OCI-LY1 (cell line): ENCODE measurements at regions not wholly inside any gene's neighbourhood (a gene's known extent, or its start where the extent isn't known, plus 50 kb on each side); places are given as distances from the start of the nearest gene placed in this dataset.
"Not testable (repeated sequence)": the region's sequence is repeated elsewhere in the genome, so short reads cannot be mapped to it uniquely, and the experiment has no call there.

Source experiments
- H2AFZ ChIP-seq: fragments of 200-600 bp; sonication (generic), shearing (Covaris generic); 2 replicates; pipeline ENCODE4 v1.6.0; 2014; ENCODE audit warnings: antibody characterized with exemption, mild to moderate bottlenecking, low read length
- H3F3A ChIP-seq: fragments of 200-600 bp; sonication (generic), shearing (Covaris generic); 2 replicates; pipeline ENCODE4 v1.6.0; 2014; ENCODE audit warnings: mild to moderate bottlenecking, antibody characterized with exemption, low read length, moderate library complexity; ENCODE audit not compliant: insufficient read depth
- H3K27ac ChIP-seq: fragments of 200-600 bp; sonication (generic); 2 replicates; pipeline ENCODE4 v1.5.1; 2014; ENCODE audit warnings: low read length, mixed run types, mild to moderate bottlenecking, low read depth; ENCODE audit not compliant: poor library complexity, severe bottlenecking
- H3K27me3 ChIP-seq: fragments of 200-600 bp; sonication (generic); 2 replicates; pipeline ENCODE4 v1.6.0; 2014; ENCODE audit warnings: antibody characterized with exemption, mild to moderate bottlenecking, low read length, moderate library complexity; ENCODE audit not compliant: insufficient read depth
- H3K36me3 ChIP-seq: fragments of 200-600 bp; sonication (generic); 2 replicates; pipeline ENCODE4 v1.6.1; 2014; ENCODE audit warnings: mild to moderate bottlenecking, antibody characterized with exemption, low read length, moderate library complexity, mixed read lengths; ENCODE audit not compliant: insufficient read depth
- H3K4me1 ChIP-seq: fragments of 200-600 bp; sonication (generic); 2 replicates; pipeline ENCODE4 v1.5.1; 2014; ENCODE audit warnings: mild to moderate bottlenecking, low read length, moderate library complexity; ENCODE audit not compliant: insufficient read depth, severe bottlenecking
- H3K4me2 ChIP-seq: fragments of 200-600 bp; sonication (generic), shearing (Covaris generic); 2 replicates; pipeline ENCODE4 v1.6.1; 2014; ENCODE audit warnings: low read length
- H3K4me3 ChIP-seq: fragments of 200-600 bp; sonication (generic); 2 replicates; pipeline ENCODE4 v1.5.1; 2014; ENCODE audit warnings: low read length, low read depth, mild to moderate bottlenecking, mixed read lengths; ENCODE audit not compliant: poor library complexity, severe bottlenecking
- H3K79me2 ChIP-seq: fragments of 200-600 bp; shearing (Covaris generic); 2 replicates; pipeline ENCODE4 v1.6.1; 2016; ENCODE audit warnings: mixed run types, low read length, mixed read lengths; ENCODE audit not compliant: insufficient read depth
- H3K9ac ChIP-seq: fragments of 200-600 bp; sonication (generic), shearing (Covaris generic); 2 replicates; pipeline ENCODE4 v1.6.1; 2014; ENCODE audit warnings: mild to moderate bottlenecking, low read length, mixed read lengths
- H3K9me2 ChIP-seq: fragments of 200-600 bp; sonication (generic), shearing (Covaris generic); 2 replicates; pipeline ENCODE4 v1.6.1; 2014; ENCODE audit warnings: low read depth, mild to moderate bottlenecking, low read length, mixed read lengths
- H3K9me3 ChIP-seq: fragments of 200-600 bp; shearing (Covaris generic); 2 replicates; pipeline ENCODE4 v1.6.1; 2014; ENCODE audit warnings: low read length, mixed read lengths
- H4K20me1 ChIP-seq: fragments of 200-600 bp; sonication (generic), shearing (Covaris generic); 2 replicates; pipeline ENCODE4 v1.6.0; 2016; ENCODE audit warnings: mild to moderate bottlenecking, low read length; ENCODE audit not compliant: insufficient read depth
- CTCF ChIP-seq: fragments of 200-600 bp; sonication (generic), shearing (Covaris generic); IDR thresholded peaks from 2 replicates; pipeline ENCODE4 v1.5.1; 2017; ENCODE audit warnings: mild to moderate bottlenecking, antibody characterized with exemption, low read length, moderate library complexity, mixed read lengths
- EZH2 ChIP-seq: fragments of 200-600 bp; sonication (generic), shearing (Covaris generic); IDR thresholded peaks from 2 replicates; pipeline ENCODE4 v1.8.0; 2017; ENCODE audit warnings: borderline replicate concordance, mixed run types, mild to moderate bottlenecking, antibody characterized with exemption, low read length, moderate library complexity, mixed read lengths

- no peaks in the 10 kb centered on the region for H3F3A ChIP-seq
- no peak overlapping the region for H3K9ac ChIP-seq
- no peaks in the 10 kb centered on the region for H3K9me3 ChIP-seq
- no peaks in the 10 kb centered on the region for H3K36me3 ChIP-seq
- no peak overlapping the region for H3K27ac ChIP-seq
- H3K4me2 ChIP-seq = no peak overlapping the region
- H3K9me2 ChIP-seq = no peaks in the 10 kb centered on the region
- no peak overlapping the region for H2AFZ ChIP-seq
- no peaks in the 10 kb centered on the region for H4K20me1 ChIP-seq
- H3K79me2 ChIP-seq = no peaks in the 10 kb centered on the region
- no peaks in the 10 kb centered on the region for H3K27me3 ChIP-seq
- no peak overlapping the region for H3K4me3 ChIP-seq
- TF ChIP-seq EZH2 (no peak), CTCF (no peak)
- H3K4me1 ChIP-seq = no peaks in the 10 kb centered on the region
Observed at GRCh38 chr6:9126878-9127560, 691.7 kb upstream of the SLC35B3 start.

- not testable (repeated sequence) for H3K9ac ChIP-seq, H3K79me2 ChIP-seq, H3K4me1 ChIP-seq, H3F3A ChIP-seq, H3K4me3 ChIP-seq, H3K27me3 ChIP-seq, H3K36me3 ChIP-seq, H3K4me2 ChIP-seq, H3K9me2 ChIP-seq, H2AFZ ChIP-seq, H4K20me1 ChIP-seq, H3K9me3 ChIP-seq, H3K27ac ChIP-seq
Observed at GRCh38 chr6:9126034-9126433, 690.7 kb upstream of the SLC35B3 start.

- H3K4me3 ChIP-seq = no peak overlapping the region
- no peak for TF ChIP-seq CTCF
- no peak for TF ChIP-seq EZH2
- H3F3A ChIP-seq = no peaks in the 10 kb centered on the region
- no peak overlapping the region for H3K4me2 ChIP-seq
- no peak overlapping the region for H3K9ac ChIP-seq
- no peaks in the 10 kb centered on the region for H3K9me2 ChIP-seq
- H3K27me3 ChIP-seq = no peaks in the 10 kb centered on the region
- H3K79me2 ChIP-seq = no peaks in the 10 kb centered on the region
- no peaks in the 10 kb centered on the region for H3K9me3 ChIP-seq
- H2AFZ ChIP-seq = no peak overlapping the region
- no peaks in the 10 kb centered on the region for H4K20me1 ChIP-seq
- no peaks in the 10 kb centered on the region for H3K4me1 ChIP-seq
- no peak overlapping the region for H3K27ac ChIP-seq
- no peaks in the 10 kb centered on the region for H3K36me3 ChIP-seq
Observed at GRCh38 chr6:9121549-9121948, 686.2 kb upstream of the SLC35B3 start.

- Histone ChIP-seq H3K36me3 (no peaks in the 10 kb centered on the region), H3K9me3 (no peaks in the 10 kb centered on the region), H3K27me3 (no peaks in the 10 kb centered on the region), H3K4me2 (no peak overlapping the region), H4K20me1 (no peaks in the 10 kb centered on the region), H3K9me2 (no peaks in the 10 kb centered on the region), H3K9ac (no peak overlapping the region), H3F3A (no peaks in the 10 kb centered on the region), H2AFZ (no peak overlapping the region), H3K27ac (no peak overlapping the region), H3K4me3 (no peak overlapping the region), H3K4me1 (no peaks in the 10 kb centered on the region), H3K79me2 (no peaks in the 10 kb centered on the region)
- TF ChIP-seq CTCF = no peak
- TF ChIP-seq EZH2 = no peak
Observed at GRCh38 chr6:9116026-9116425, 680.7 kb upstream of the SLC35B3 start.
